ENCODE measurements at regions not wholly inside any gene's neighbourhood (a gene's known extent, or its start where the extent isn't known, plus 50 kb on each side); places are given as distances from the start of the nearest gene placed in this dataset.

DNA sequence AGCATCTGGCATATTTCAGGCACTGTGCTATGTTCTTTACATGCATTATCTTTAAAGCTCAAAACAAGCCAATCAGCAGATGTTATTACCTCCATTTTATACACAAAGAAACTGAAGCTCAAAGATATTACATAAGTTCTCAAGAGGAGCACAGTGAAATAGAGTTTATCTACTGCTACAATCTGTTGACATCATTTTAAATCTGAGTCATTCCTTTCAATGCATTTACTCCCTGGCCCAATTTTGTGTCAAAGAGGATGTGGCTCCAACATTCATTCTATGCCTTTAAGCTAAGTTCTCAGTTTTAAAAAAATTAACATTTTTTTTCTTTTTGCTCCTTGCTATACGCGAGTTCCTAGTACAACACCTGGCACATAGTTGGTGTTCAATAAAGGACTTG lies 486.3 kb upstream of the ZNF462 start:
- Histone ChIP-seq H3K9me3 (ENCODE audit: control insufficient read depth in 2 of 3, low read length in 3 of 3) (no peaks in the 10 kb centered on the region), H3K36me3 (ENCODE audit: control insufficient read depth in 2 of 3, insufficient read depth in 3 of 3, low read length in 3 of 3) (no peaks in the 10 kb centered on the region), H3K4me1 (ENCODE audit: control insufficient read depth in 2 of 2, insufficient read depth in 2 of 2, low read length in 2 of 2) (no peaks in the 10 kb centered on the region), H3K4me3 (ENCODE audit: low read length) (no peak overlapping the region), H3K27ac (ENCODE audit: low read depth, low read length) (no peak overlapping the region), H3K27me3 (ENCODE audit: control insufficient read depth in 2 of 2, insufficient read depth in 2 of 2, low read length in 2 of 2) (no peaks in the 10 kb centered on the region)
- Mint-ChIP-seq H3K4me3 (no peak overlapping the region), H3K9me3 (peaks cover 2 to 20% (median 8%) of the 10 kb centered on the region in 11 donors), H3K4me1 (no peaks in the 10 kb centered on the region), H3K36me3 (no peaks in the 10 kb centered on the region), H3K27me3 (no peaks in the 10 kb centered on the region), H3K27ac (no peak overlapping the region)
- CTCF ChIA-PET = no interaction called here
- ATAC-seq (no peak), DNase-seq (no peak)
- POLR2A ChIA-PET = no interaction called here
- intact Hi-C loops (cut with micrococcal nuclease) = no loop called here

DNA sequence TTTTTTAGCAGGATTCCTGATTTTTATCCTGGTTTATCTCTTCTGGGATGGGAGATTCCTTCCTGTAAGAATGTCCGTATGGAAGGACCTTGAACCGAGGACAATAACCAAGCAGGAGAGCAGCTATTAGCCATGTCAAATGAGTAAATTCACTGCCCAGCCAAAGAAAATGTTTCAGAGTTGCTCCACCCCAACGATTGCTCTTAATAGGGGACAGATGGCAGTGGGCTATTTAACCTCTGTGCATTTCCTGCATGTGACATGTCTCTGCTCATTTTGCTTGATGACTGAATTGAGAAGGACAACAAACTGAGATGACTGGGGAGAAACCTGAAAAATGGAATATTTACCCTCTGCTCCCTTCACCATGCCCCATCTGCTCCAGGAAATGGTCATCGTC lies 479.9 kb upstream of the ZNF462 start:
- H3K9me3 Mint-ChIP-seq = peaks cover 0 to 24% (median 6%) of the 10 kb centered on the region in 11 donors
- CTCF ChIA-PET = no interaction called here
- intact Hi-C loops (cut with micrococcal nuclease) = no loop called here
- H3K27me3 ChIP-seq (ENCODE audit: control insufficient read depth in 2 of 2, insufficient read depth in 2 of 2, low read length in 2 of 2) = no peaks in the 10 kb centered on the region
- no peak overlapping the region for H3K4me3 Mint-ChIP-seq
- H3K27ac ChIP-seq (ENCODE audit: low read depth, low read length) = no peak overlapping the region
- POLR2A ChIA-PET = no interaction called here
- H3K36me3 ChIP-seq (ENCODE audit: control insufficient read depth in 2 of 3, insufficient read depth in 3 of 3, low read length in 3 of 3) = no peaks in the 10 kb centered on the region
- H3K36me3 Mint-ChIP-seq = no peaks in the 10 kb centered on the region
- ATAC-seq (no peak), DNase-seq (no peak)
- H3K27ac Mint-ChIP-seq = no peak overlapping the region
- no peaks in the 10 kb centered on the region for H3K9me3 ChIP-seq (ENCODE audit: control insufficient read depth in 2 of 3, low read length in 3 of 3)
- no peak overlapping the region for H3K4me3 ChIP-seq (ENCODE audit: low read length)
- no peaks in the 10 kb centered on the region for H3K4me1 ChIP-seq (ENCODE audit: control insufficient read depth in 2 of 2, insufficient read depth in 2 of 2, low read length in 2 of 2)
- no peaks in the 10 kb centered on the region for H3K27me3 Mint-ChIP-seq
- H3K4me1 Mint-ChIP-seq = no peaks in the 10 kb centered on the region

- no peak for DNase-seq
- no peaks in the 10 kb centered on the region for H3K4me1 Mint-ChIP-seq
- H3K4me3 ChIP-seq (ENCODE audit: low read length) = no peak overlapping the region
- H3K9me3 ChIP-seq (ENCODE audit: control insufficient read depth in 2 of 3, low read length in 3 of 3) = no peaks in the 10 kb centered on the region
- H3K36me3 Mint-ChIP-seq = no peaks in the 10 kb centered on the region
- intact Hi-C loops (cut with micrococcal nuclease) = no loop called here
- no peaks in the 10 kb centered on the region for H3K27me3 Mint-ChIP-seq
- H3K4me3 Mint-ChIP-seq = no peak overlapping the region
- no peak overlapping the region for H3K27ac Mint-ChIP-seq
- H3K4me1 ChIP-seq (ENCODE audit: control insufficient read depth in 2 of 2, insufficient read depth in 2 of 2, low read length in 2 of 2) = no peaks in the 10 kb centered on the region
- ChIA-PET POLR2A (no interaction called here), CTCF (no interaction called here)
- H3K27ac ChIP-seq (ENCODE audit: low read depth, low read length) = no peak overlapping the region
- H3K27me3 ChIP-seq (ENCODE audit: control insufficient read depth in 2 of 2, insufficient read depth in 2 of 2, low read length in 2 of 2) = no peaks in the 10 kb centered on the region
- peaks cover 0 to 24% (median 8%) of the 10 kb centered on the region in 11 donors for H3K9me3 Mint-ChIP-seq
- no peak for ATAC-seq
- no peaks in the 10 kb centered on the region for H3K36me3 ChIP-seq (ENCODE audit: control insufficient read depth in 2 of 3, insufficient read depth in 3 of 3, low read length in 3 of 3)
Measured at GRCh38 chr9:106387965-106388364, 475.0 kb upstream of the ZNF462 start.

- Mint-ChIP-seq H3K27me3 (no peaks in the 10 kb centered on the region), H3K4me3 (no peak overlapping the region), H3K9me3 (peaks cover 0 to 12% (median 4%) of the 10 kb centered on the region in 11 donors), H3K27ac (no peak overlapping the region), H3K36me3 (no peaks in the 10 kb centered on the region), H3K4me1 (no peaks in the 10 kb centered on the region)
- no peaks in the 10 kb centered on the region for H3K27me3 ChIP-seq (ENCODE audit: control insufficient read depth in 2 of 2, insufficient read depth in 2 of 2, low read length in 2 of 2)
- DNase-seq = no peak
- ATAC-seq = no peak
- no peaks in the 10 kb centered on the region for H3K4me1 ChIP-seq (ENCODE audit: control insufficient read depth in 2 of 2, insufficient read depth in 2 of 2, low read length in 2 of 2)
- H3K27ac ChIP-seq (ENCODE audit: low read depth, low read length) = no peak overlapping the region
- no peak overlapping the region for H3K4me3 ChIP-seq (ENCODE audit: low read length)
- intact Hi-C loops (cut with micrococcal nuclease) = no loop called here
- H3K36me3 ChIP-seq (ENCODE audit: control insufficient read depth in 2 of 3, insufficient read depth in 3 of 3, low read length in 3 of 3) = no peaks in the 10 kb centered on the region
- H3K9me3 ChIP-seq (ENCODE audit: control insufficient read depth in 2 of 3, low read length in 3 of 3) = no peaks in the 10 kb centered on the region
- ChIA-PET POLR2A (no interaction called here), CTCF (no interaction called here)
Measured at GRCh38 chr9:106393226-106393625, 469.7 kb upstream of the ZNF462 start.

DNA sequence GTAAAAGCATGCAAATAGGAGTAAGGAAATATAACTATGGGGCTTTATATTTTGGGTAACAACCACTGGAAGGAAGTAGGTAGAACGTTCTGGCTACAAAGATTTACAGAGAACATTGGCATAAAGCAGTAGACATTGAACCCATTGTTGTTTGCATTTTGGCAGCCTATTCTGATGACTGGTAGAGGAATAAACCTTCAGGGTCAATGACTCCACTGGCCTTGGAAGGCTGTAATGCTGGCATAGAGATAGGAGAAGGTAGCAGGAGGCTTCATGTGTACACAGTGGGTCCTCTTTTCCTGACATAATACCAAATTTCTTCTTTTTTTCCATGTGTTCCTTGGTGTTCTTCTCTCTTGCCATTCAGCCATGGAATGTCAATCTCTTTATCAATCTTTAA lies 462.8 kb upstream of the ZNF462 start:
- Mint-ChIP-seq H3K27ac (no peak overlapping the region), H3K36me3 (no peaks in the 10 kb centered on the region), H3K9me3 (peaks cover 0 to 9% (median 3%) of the 10 kb centered on the region in 11 donors), H3K4me3 (no peak overlapping the region), H3K4me1 (no peaks in the 10 kb centered on the region), H3K27me3 (no peaks in the 10 kb centered on the region)
- Histone ChIP-seq H3K9me3 (ENCODE audit: control insufficient read depth in 2 of 3, low read length in 3 of 3) (no peaks in the 10 kb centered on the region), H3K4me1 (ENCODE audit: control insufficient read depth in 2 of 2, insufficient read depth in 2 of 2, low read length in 2 of 2) (no peaks in the 10 kb centered on the region), H3K27me3 (ENCODE audit: control insufficient read depth in 2 of 2, insufficient read depth in 2 of 2, low read length in 2 of 2) (no peaks in the 10 kb centered on the region), H3K36me3 (ENCODE audit: control insufficient read depth in 2 of 3, insufficient read depth in 3 of 3, low read length in 3 of 3) (no peaks in the 10 kb centered on the region), H3K4me3 (ENCODE audit: low read length) (no peak overlapping the region), H3K27ac (ENCODE audit: low read depth, low read length) (no peak overlapping the region)
- DNase-seq = no peak
- CTCF ChIA-PET = no interaction called here
- ATAC-seq = no peak
- intact Hi-C loops (cut with micrococcal nuclease) = no loop called here
- POLR2A ChIA-PET = no interaction called here

- CTCF ChIA-PET = no interaction called here
- Mint-ChIP-seq H3K4me3 (no peak overlapping the region), H3K9me3 (peaks cover 0 to 9% (median 3%) of the 10 kb centered on the region in 11 donors), H3K4me1 (no peaks in the 10 kb centered on the region), H3K27ac (no peak overlapping the region), H3K27me3 (no peaks in the 10 kb centered on the region), H3K36me3 (no peaks in the 10 kb centered on the region)
- Histone ChIP-seq H3K4me3 (ENCODE audit: low read length) (no peak overlapping the region), H3K27me3 (ENCODE audit: control insufficient read depth in 2 of 2, insufficient read depth in 2 of 2, low read length in 2 of 2) (no peaks in the 10 kb centered on the region), H3K4me1 (ENCODE audit: control insufficient read depth in 2 of 2, insufficient read depth in 2 of 2, low read length in 2 of 2) (no peaks in the 10 kb centered on the region), H3K27ac (ENCODE audit: low read depth, low read length) (no peak overlapping the region), H3K36me3 (ENCODE audit: control insufficient read depth in 2 of 3, insufficient read depth in 3 of 3, low read length in 3 of 3) (no peaks in the 10 kb centered on the region), H3K9me3 (ENCODE audit: control insufficient read depth in 2 of 3, low read length in 3 of 3) (no peaks in the 10 kb centered on the region)
- intact Hi-C loops (cut with micrococcal nuclease) = no loop called here
- ATAC-seq (no peak), DNase-seq (no peak)
- POLR2A ChIA-PET = no interaction called here
Measured at GRCh38 chr9:106400950-106401349, 462.0 kb upstream of the ZNF462 start.

DNA sequence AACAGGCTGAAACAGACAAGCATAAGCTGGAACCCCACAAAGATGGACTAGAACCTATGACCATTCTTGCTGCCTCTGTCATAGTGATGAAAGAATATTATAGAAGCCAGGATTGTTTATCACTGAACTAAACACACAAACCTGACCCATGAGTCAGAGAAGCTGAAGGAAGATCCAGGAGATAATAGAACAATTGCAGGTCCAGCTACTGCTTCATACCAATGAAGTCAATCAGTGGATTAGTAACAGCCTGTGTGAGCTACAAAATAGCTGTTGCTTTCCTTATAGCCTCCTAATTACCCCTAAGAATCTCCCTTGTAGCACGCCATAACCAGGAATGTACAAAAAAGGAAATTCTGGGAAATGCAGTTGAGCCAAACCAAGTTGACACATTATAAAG lies 459.9 kb upstream of the ZNF462 start:
- ChIA-PET POLR2A (no interaction called here), CTCF (no interaction called here)
- ATAC-seq = no peak
- DNase-seq = no peak
- Mint-ChIP-seq H3K27me3 (no peaks in the 10 kb centered on the region), H3K9me3 (peaks cover 0 to 13% (median 4%) of the 10 kb centered on the region in 11 donors), H3K36me3 (no peaks in the 10 kb centered on the region), H3K4me1 (no peaks in the 10 kb centered on the region), H3K4me3 (no peak overlapping the region), H3K27ac (no peak overlapping the region)
- intact Hi-C loops (cut with micrococcal nuclease) = no loop called here
- no peaks in the 10 kb centered on the region for H3K9me3 ChIP-seq (ENCODE audit: control insufficient read depth in 2 of 3, low read length in 3 of 3)
- H3K4me3 ChIP-seq (ENCODE audit: low read length) = no peak overlapping the region
- no peaks in the 10 kb centered on the region for H3K4me1 ChIP-seq (ENCODE audit: control insufficient read depth in 2 of 2, insufficient read depth in 2 of 2, low read length in 2 of 2)
- no peaks in the 10 kb centered on the region for H3K27me3 ChIP-seq (ENCODE audit: control insufficient read depth in 2 of 2, insufficient read depth in 2 of 2, low read length in 2 of 2)
- no peak overlapping the region for H3K27ac ChIP-seq (ENCODE audit: low read depth, low read length)
- no peaks in the 10 kb centered on the region for H3K36me3 ChIP-seq (ENCODE audit: control insufficient read depth in 2 of 3, insufficient read depth in 3 of 3, low read length in 3 of 3)

All from naive thymus-derived CD4-positive, alpha-beta T cell (primary cell).